ENCODE measurements at regions not wholly inside any gene's neighbourhood (a gene's known extent, or its start where the extent isn't known, plus 50 kb on each side); places are given as distances from the start of the nearest gene placed in this dataset.

- TF ChIP-seq CTCF (IDR thresholded peaks at IDR 0.05; ENCODE audit: low read length) (no peak), EZH2phosphoT487 (IDR thresholded peaks at IDR 0.05; ENCODE audit: low read length) (no peak)
These were observed 195.2 kb downstream of the CENPW start for GRCh38 chr6:126535138-126535537.
